ENCODE measurements at regions not wholly inside any gene's neighbourhood (a gene's known extent, or its start where the extent isn't known, plus 50 kb on each side); places are given as distances from the start of the nearest gene placed in this dataset.

- peaks cover 2% of the 10 kb centered on the region for H3K27me3 ChIP-seq (ENCODE audit: control insufficient read depth, insufficient read depth, low read length)
- no peak overlapping the region for H3K27ac ChIP-seq (ENCODE audit: low read length)
- Mint-ChIP-seq H3K4me3 (no peak overlapping the region), H3K9me3 (no peaks in the 10 kb centered on the region), H3K27ac (no peak overlapping the region), H3K4me1 (peaks cover 7 to 8% of the 10 kb centered on the region in 2 donors), H3K27me3 (ENCODE audit: low read depth in 2 of 2) (peaks cover 14 to 26% of the 10 kb centered on the region in 2 donors), H3K36me3 (no peaks in the 10 kb centered on the region)
- H3K9me3 ChIP-seq (ENCODE audit: control insufficient read depth, insufficient read depth, low read length), result no peaks in the 10 kb centered on the region
- WGBS (ENCODE audit: insufficient coverage), result 87% methylated on average over 5 of the region's 5 CpGs
- ATAC-seq, result no peak
- H3K4me1 ChIP-seq (ENCODE audit: control insufficient read depth, insufficient read depth, low read length), result no peaks in the 10 kb centered on the region
- TF ChIP-seq CTCF (IDR thresholded peaks at IDR 0.05), result no peak
- no peaks in the 10 kb centered on the region for H3K36me3 ChIP-seq (ENCODE audit: control insufficient read depth, insufficient read depth, low read length)
- DNase-seq, result no peak
- H3K4me3 ChIP-seq (ENCODE audit: low read length), result no peak overlapping the region
- intact Hi-C loops (cut with micrococcal nuclease), result no loop called here
Measured at GRCh38 chr13:44293374-44293773, 80.2 kb upstream of the SERP2 start.

DNA sequence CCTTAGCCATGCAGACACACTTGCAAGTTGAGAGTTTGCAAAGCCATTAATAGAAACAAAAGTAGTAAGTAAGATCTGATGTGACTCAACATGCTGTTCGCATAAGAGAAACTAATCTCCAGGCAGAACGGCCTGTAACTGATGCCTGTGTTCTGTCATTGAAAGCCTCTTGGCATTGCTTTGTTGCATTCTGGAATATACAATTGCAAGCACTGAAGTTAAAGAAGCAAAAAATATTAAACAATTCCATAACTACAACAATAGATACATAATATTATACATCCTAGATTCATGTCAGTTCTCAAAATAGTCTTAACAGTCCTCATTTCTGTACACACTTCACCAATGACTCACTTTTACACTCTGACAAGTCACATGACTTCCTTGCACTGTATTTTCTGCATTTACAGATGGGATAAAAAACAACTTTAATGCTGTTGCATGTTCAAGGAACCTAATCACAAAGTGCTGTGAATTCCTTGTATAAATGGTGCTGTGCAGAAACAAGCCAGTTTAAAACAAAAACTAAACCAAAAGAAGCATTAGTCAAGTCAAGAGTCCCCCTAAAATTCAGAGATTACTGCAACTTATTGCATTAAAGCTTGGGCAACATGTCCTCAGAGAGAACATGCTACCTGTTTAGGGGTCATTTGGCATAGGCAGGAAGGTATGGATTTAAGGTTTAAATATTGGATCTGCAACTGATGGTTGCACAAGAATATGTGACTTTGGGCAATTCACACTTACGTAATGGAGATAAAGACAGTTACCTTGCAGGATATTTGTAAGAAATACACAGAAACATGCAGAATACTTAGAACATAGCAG lies 79.5 kb upstream of the SERP2 start:
- no peak overlapping the region for H3K27ac Mint-ChIP-seq
- no peaks in the 10 kb centered on the region for H3K36me3 ChIP-seq (ENCODE audit: control insufficient read depth, insufficient read depth, low read length)
- H3K27ac ChIP-seq (ENCODE audit: low read length), result no peak overlapping the region
- DNase-seq (no peak), ATAC-seq (peak; percentile 42 to 65 (median 43))
- no peaks in the 10 kb centered on the region for H3K9me3 Mint-ChIP-seq
- H3K9me3 ChIP-seq (ENCODE audit: control insufficient read depth, insufficient read depth, low read length), result no peaks in the 10 kb centered on the region
- intact Hi-C loops (cut with micrococcal nuclease), result no loop called here
- H3K4me3 Mint-ChIP-seq, result no peak overlapping the region
- H3K4me1 ChIP-seq (ENCODE audit: control insufficient read depth, insufficient read depth, low read length), result no peaks in the 10 kb centered on the region
- 59% methylated on average over 3 of the region's 3 CpGs for WGBS (ENCODE audit: insufficient coverage)
- H3K36me3 Mint-ChIP-seq, result no peaks in the 10 kb centered on the region
- no peak overlapping the region for H3K4me3 ChIP-seq (ENCODE audit: low read length)
- peaks cover 7 to 8% of the 10 kb centered on the region in 2 donors for H3K4me1 Mint-ChIP-seq
- peaks cover under 1% of the 10 kb centered on the region for H3K27me3 ChIP-seq (ENCODE audit: control insufficient read depth, insufficient read depth, low read length)
- no peak for TF ChIP-seq CTCF (IDR thresholded peaks at IDR 0.05)
- H3K27me3 Mint-ChIP-seq (ENCODE audit: low read depth in 2 of 2), result peaks cover 14 to 25% of the 10 kb centered on the region in 2 donors

- DNase-seq (no peak), ATAC-seq (no peak)
- H3K27ac Mint-ChIP-seq, result no peak overlapping the region
- no peaks in the 10 kb centered on the region for H3K9me3 ChIP-seq (ENCODE audit: control insufficient read depth, insufficient read depth, low read length)
- intact Hi-C loops (cut with micrococcal nuclease), result no loop called here
- H3K36me3 Mint-ChIP-seq, result no peaks in the 10 kb centered on the region
- H3K27me3 ChIP-seq (ENCODE audit: control insufficient read depth, insufficient read depth, low read length), result no peaks in the 10 kb centered on the region
- H3K36me3 ChIP-seq (ENCODE audit: control insufficient read depth, insufficient read depth, low read length), result no peaks in the 10 kb centered on the region
- H3K4me3 Mint-ChIP-seq, result no peak overlapping the region
- no peaks in the 10 kb centered on the region for H3K9me3 Mint-ChIP-seq
- H3K4me3 ChIP-seq (ENCODE audit: low read length), result no peak overlapping the region
- WGBS (ENCODE audit: insufficient coverage), result 97% methylated on average over 1 of the region's 1 CpG
- peaks cover 7 to 8% of the 10 kb centered on the region in 2 donors for H3K4me1 Mint-ChIP-seq
- H3K27me3 Mint-ChIP-seq (ENCODE audit: low read depth in 2 of 2), result peaks cover 10 to 31% of the 10 kb centered on the region in 2 donors
- no peak for TF ChIP-seq CTCF (IDR thresholded peaks at IDR 0.05)
- no peak overlapping the region for H3K27ac ChIP-seq (ENCODE audit: low read length)
- H3K4me1 ChIP-seq (ENCODE audit: control insufficient read depth, insufficient read depth, low read length), result no peaks in the 10 kb centered on the region
Measured at GRCh38 chr13:44294876-44295275, 78.7 kb upstream of the SERP2 start.

GRCh38 chr13:44296856-44297255 lies 76.8 kb upstream of the SERP2 start:
- H3K36me3 ChIP-seq (ENCODE audit: control insufficient read depth, insufficient read depth, low read length), result no peaks in the 10 kb centered on the region
- TF ChIP-seq CTCF (IDR thresholded peaks at IDR 0.05), result no peak
- no peak overlapping the region for H3K4me3 ChIP-seq (ENCODE audit: low read length)
- no peak for ATAC-seq
- 93% methylated on average over 5 of the region's 5 CpGs for WGBS (ENCODE audit: insufficient coverage)
- H3K9me3 ChIP-seq (ENCODE audit: control insufficient read depth, insufficient read depth, low read length), result no peaks in the 10 kb centered on the region
- Mint-ChIP-seq H3K27ac (no peak overlapping the region), H3K4me3 (no peak overlapping the region), H3K36me3 (no peaks in the 10 kb centered on the region), H3K9me3 (no peaks in the 10 kb centered on the region), H3K4me1 (peaks cover 7 to 8% of the 10 kb centered on the region in 2 donors), H3K27me3 (ENCODE audit: low read depth in 2 of 2) (peaks cover 12 to 29% of the 10 kb centered on the region in 2 donors)
- no peaks in the 10 kb centered on the region for H3K27me3 ChIP-seq (ENCODE audit: control insufficient read depth, insufficient read depth, low read length)
- H3K27ac ChIP-seq (ENCODE audit: low read length), result no peak overlapping the region
- intact Hi-C loops (cut with micrococcal nuclease), result no loop called here
- no peaks in the 10 kb centered on the region for H3K4me1 ChIP-seq (ENCODE audit: control insufficient read depth, insufficient read depth, low read length)
- DNase-seq, result no peak
